SK-N-SH treated with all-trans-retinoic acid at 6 μM for 48 hours (cell line): ENCODE measurements at regions not wholly inside any gene's neighbourhood (a gene's known extent, or its start where the extent isn't known, plus 50 kb on each side); places are given as distances from the start of the nearest gene placed in this dataset.

Source experiments
- ATAC-seq: fragments of 200-7000 bp; cut with Tn5 transposase; 3 replicates; pipeline ENCODE4 v1.9.1; 2020; ENCODE audit warnings: mild to moderate bottlenecking, moderate library complexity
- ARNTL ChIP-seq: fragments of 450-650 bp; formaldehyde crosslinking; IDR thresholded peaks from 2 replicates; pipeline ENCODE4 v1.5.0; 2020; ENCODE audit warnings: low read depth, mild to moderate bottlenecking, moderate library complexity, borderline replicate concordance
- CSDC2 ChIP-seq: fragments of 250-450 bp; sonication (Bioruptor Pico); IDR thresholded peaks from 2 replicates; pipeline ENCODE4 v1.5.0; 2020; ENCODE audit warnings: mild to moderate bottlenecking, moderate library complexity
- ESRRG ChIP-seq: fragments of 250-450 bp; sonication (Bioruptor Pico); IDR thresholded peaks from 2 replicates; pipeline ENCODE4 v1.6.1; 2021; ENCODE audit warnings: mild to moderate bottlenecking
- ISL1 ChIP-seq: fragments of 250-450 bp; sonication (Bioruptor Pico); IDR thresholded peaks from 2 replicates; pipeline ENCODE4 v2.1.2; 2022; ENCODE audit warnings: mild to moderate bottlenecking, moderate library complexity
- OSR1 ChIP-seq: fragments of 250-450 bp; sonication (Bioruptor Pico); IDR thresholded peaks from 2 replicates; pipeline ENCODE4 v1.8.0; 2022; ENCODE audit warnings: moderate library complexity, mild to moderate bottlenecking, inconsistent platforms
- RARB ChIP-seq: fragments of 250-450 bp; sonication (Bioruptor Pico); IDR thresholded peaks from 2 replicates; pipeline ENCODE4 v1.8.0; 2021; ENCODE audit warnings: mild to moderate bottlenecking, moderate library complexity
- SNAI2 ChIP-seq: fragments of 250-450 bp; sonication (Bioruptor Pico); IDR thresholded peaks from 2 replicates; pipeline ENCODE4 v1.5.0; 2020; ENCODE audit warnings: mild to moderate bottlenecking, moderate library complexity
- TCF4 ChIP-seq: fragments of 250-450 bp; sonication (Bioruptor Pico); IDR thresholded peaks from 2 replicates; pipeline ENCODE4 v1.8.0; 2021; ENCODE audit warnings: mild to moderate bottlenecking, moderate library complexity, borderline replicate concordance
- TOX ChIP-seq: fragments of 250-450 bp; sonication (Bioruptor Pico); IDR thresholded peaks from 2 replicates; pipeline ENCODE4 v1.8.0; 2021; ENCODE audit warnings: mild to moderate bottlenecking, moderate library complexity, borderline replicate concordance
- ZC3H10 ChIP-seq: fragments of 250-450 bp; sonication (Bioruptor Pico); IDR thresholded peaks from 2 replicates; pipeline ENCODE4 v1.5.1; 2021; ENCODE audit warnings: mild to moderate bottlenecking, moderate library complexity
- ZNF565 ChIP-seq: fragments of 450-650 bp; formaldehyde crosslinking; conservative IDR thresholded peaks from 2 replicates; pipeline ENCODE4 v1.5.0; 2020; ENCODE audit warnings: low read depth, mild to moderate bottlenecking, moderate library complexity
- ZNF8 ChIP-seq: fragments of 450-650 bp; formaldehyde crosslinking; IDR thresholded peaks from 2 replicates; pipeline ENCODE4 v1.5.0; 2020; ENCODE audit warnings: mild to moderate bottlenecking, moderate library complexity
- TF ChIP-seq, protein P1 (sequence below): fragments of 250-450 bp; sonication (Bioruptor Pico); IDR thresholded peaks from 2 replicates; pipeline ENCODE4 v1.5.0; 2020; ENCODE audit warnings: mild to moderate bottlenecking, moderate library complexity
- TF ChIP-seq, protein P2 (sequence below): fragments of 250-450 bp; sonication (Bioruptor Pico); IDR thresholded peaks from 2 replicates; pipeline ENCODE4 v1.8.0; 2020; ENCODE audit warnings: mild to moderate bottlenecking, moderate library complexity, borderline replicate concordance
- TF ChIP-seq, protein P3 (sequence below): fragments of 250-450 bp; sonication (Bioruptor Pico); IDR thresholded peaks from 2 replicates; pipeline ENCODE4 v1.5.1; 2021; ENCODE audit warnings: mild to moderate bottlenecking, moderate library complexity

DNA sequence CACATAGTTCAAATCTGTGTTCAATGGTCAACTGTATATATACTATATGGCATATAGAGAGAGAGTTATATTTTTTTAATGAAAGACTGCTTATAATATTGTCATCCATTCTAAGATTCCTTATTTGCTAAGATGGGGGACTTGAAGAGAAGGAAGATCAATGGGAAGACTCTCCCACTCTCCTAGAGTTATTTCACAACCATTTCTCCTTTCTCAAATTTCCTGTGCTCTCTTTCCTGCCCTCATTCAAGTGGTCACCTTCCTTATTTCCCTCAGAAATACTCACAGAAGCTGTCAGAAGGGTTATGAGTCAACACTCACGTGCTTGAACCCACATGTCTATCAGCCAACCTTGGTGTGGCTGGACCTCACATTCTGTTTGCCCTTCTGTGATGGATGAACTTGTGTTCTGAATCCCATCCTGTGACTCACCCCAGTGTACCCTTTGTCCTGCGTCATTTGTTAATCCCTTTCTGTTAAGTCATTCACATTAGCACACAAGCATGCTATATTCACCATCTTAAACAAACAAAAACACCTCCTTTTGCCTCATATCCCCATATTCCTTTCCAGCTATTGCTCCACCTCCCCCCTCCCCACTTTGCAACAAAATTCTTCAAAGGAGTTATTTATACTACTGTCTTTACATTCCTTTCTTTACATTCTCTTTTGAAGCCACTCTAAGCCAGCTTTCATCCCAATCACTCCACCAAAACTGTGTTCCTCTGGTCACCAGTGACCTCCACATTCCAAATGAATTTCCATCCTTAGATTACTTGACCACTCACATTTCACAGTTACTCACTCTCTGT is 279.3 kb upstream of the TCF21 start (continued):
- TF ChIP-seq, protein P1, sequence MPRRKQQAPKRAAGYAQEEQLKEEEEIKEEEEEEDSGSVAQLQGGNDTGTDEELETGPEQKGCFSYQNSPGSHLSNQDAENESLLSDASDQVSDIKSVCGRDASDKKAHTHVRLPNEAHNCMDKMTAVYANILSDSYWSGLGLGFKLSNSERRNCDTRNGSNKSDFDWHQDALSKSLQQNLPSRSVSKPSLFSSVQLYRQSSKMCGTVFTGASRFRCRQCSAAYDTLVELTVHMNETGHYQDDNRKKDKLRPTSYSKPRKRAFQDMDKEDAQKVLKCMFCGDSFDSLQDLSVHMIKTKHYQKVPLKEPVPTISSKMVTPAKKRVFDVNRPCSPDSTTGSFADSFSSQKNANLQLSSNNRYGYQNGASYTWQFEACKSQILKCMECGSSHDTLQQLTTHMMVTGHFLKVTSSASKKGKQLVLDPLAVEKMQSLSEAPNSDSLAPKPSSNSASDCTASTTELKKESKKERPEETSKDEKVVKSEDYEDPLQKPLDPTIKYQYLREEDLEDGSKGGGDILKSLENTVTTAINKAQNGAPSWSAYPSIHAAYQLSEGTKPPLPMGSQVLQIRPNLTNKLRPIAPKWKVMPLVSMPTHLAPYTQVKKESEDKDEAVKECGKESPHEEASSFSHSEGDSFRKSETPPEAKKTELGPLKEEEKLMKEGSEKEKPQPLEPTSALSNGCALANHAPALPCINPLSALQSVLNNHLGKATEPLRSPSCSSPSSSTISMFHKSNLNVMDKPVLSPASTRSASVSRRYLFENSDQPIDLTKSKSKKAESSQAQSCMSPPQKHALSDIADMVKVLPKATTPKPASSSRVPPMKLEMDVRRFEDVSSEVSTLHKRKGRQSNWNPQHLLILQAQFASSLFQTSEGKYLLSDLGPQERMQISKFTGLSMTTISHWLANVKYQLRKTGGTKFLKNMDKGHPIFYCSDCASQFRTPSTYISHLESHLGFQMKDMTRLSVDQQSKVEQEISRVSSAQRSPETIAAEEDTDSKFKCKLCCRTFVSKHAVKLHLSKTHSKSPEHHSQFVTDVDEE, result no peak

DNA sequence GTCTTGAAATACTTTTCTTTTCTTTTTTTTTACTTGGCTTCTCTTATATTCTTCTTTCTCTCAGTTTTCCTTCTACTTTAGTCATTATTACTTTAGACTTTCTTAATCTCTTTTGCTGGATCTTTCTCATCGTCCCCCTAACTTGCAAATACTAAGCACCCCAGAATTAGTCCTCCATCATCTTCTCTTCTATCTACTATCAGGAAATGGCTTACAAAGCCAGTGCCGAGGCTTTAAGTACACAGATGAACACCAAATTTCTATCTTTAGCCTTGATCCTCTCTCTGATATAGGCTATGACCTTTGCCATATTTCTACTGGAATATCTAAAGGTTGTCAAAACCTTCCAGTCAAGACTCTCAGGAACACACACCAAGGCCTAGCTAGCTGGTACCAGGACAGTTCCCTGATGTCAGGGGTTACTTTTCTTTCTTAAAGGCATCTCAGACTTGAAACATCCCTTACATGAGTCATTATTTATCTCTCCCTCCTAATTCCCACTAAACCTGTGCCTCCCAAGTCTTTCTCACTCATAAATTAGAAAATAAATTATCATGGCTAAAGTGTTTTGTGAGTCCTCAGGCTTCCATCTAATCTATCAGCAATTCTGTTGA is 278.6 kb upstream of the TCF21 start:
- TF ChIP-seq ESRRG (CRISPR knock-in tag), result no peak
- TF ChIP-seq ARNTL (CRISPR knock-in tag), result no peak
- no peak for TF ChIP-seq OSR1 (CRISPR knock-in tag)
- no peak for TF ChIP-seq CSDC2 (CRISPR knock-in tag)
- TF ChIP-seq ZNF565 (CRISPR knock-in tag), result no peak
- TF ChIP-seq, protein P1, result no peak
- ATAC-seq, result no peak

DNA sequence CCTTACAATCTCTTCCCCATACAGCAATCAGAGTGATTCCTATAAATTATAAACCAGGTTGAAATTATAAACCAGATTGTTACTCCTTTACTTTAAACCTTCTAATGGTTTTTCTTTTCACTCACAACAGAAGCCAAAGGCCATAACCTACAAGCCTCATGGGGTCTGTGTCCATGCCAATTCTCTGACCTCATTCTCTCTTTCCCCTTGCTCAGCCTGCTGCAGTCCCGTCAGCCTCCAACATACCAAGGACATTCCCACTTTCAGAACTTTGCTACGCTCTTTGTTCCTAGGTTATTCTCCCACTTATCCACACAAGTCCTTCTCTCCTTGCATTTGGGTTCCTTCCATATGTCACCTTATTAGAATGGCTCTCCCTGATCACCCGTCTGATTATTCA is 277.9 kb upstream of the TCF21 start:
- no peak for ATAC-seq
- TF ChIP-seq ZNF8 (CRISPR knock-in tag) (no peak), TOX (CRISPR knock-in tag) (no peak), SNAI2 (no peak), ZC3H10 (no peak), ISL1 (no peak), RARB (CRISPR knock-in tag) (no peak), TCF4 (CRISPR knock-in tag) (no peak)
- TF ChIP-seq, protein P2, sequence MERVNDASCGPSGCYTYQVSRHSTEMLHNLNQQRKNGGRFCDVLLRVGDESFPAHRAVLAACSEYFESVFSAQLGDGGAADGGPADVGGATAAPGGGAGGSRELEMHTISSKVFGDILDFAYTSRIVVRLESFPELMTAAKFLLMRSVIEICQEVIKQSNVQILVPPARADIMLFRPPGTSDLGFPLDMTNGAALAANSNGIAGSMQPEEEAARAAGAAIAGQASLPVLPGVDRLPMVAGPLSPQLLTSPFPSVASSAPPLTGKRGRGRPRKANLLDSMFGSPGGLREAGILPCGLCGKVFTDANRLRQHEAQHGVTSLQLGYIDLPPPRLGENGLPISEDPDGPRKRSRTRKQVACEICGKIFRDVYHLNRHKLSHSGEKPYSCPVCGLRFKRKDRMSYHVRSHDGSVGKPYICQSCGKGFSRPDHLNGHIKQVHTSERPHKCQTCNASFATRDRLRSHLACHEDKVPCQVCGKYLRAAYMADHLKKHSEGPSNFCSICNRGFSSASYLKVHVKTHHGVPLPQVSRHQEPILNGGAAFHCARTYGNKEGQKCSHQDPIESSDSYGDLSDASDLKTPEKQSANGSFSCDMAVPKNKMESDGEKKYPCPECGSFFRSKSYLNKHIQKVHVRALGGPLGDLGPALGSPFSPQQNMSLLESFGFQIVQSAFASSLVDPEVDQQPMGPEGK (CRISPR knock-in tag), result no peak
- TF ChIP-seq, protein P1, result no peak

DNA sequence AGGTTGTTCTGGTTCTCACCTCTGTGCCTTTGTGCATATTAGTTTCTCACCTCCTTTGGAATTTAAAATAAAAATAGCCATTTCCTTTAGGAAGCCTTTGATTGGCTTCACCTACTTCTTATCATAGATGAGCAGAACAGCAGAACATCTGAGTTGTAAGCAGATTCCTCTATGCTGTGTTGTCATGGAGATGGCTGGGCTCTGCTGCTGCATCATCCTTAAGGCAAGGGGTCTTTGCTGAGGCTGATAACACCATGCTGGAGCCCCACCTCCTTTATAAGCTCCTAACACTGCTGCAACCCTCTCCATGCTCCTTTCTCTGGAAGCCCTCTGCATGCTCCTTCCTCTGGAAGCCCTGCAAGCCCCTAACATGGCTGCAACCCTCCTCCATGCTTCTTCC is 276.5 kb upstream of the TCF21 start:
- ATAC-seq, result no peak
- no peak for TF ChIP-seq ZC3H10
- TF ChIP-seq ESRRG (CRISPR knock-in tag), result no peak
- no peak for TF ChIP-seq CSDC2 (CRISPR knock-in tag)
- TF ChIP-seq, protein P2 (CRISPR knock-in tag), result no peak
- TF ChIP-seq, protein P3, sequence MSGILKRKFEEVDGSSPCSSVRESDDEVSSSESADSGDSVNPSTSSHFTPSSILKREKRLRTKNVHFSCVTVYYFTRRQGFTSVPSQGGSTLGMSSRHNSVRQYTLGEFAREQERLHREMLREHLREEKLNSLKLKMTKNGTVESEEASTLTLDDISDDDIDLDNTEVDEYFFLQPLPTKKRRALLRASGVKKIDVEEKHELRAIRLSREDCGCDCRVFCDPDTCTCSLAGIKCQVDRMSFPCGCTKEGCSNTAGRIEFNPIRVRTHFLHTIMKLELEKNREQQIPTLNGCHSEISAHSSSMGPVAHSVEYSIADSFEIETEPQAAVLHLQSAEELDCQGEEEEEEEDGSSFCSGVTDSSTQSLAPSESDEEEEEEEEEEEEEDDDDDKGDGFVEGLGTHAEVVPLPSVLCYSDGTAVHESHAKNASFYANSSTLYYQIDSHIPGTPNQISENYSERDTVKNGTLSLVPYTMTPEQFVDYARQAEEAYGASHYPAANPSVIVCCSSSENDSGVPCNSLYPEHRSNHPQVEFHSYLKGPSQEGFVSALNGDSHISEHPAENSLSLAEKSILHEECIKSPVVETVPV, result no peak
- TF ChIP-seq, protein P1, result no peak
